Neutrophil (primary cell): ENCODE measurements at regions not wholly inside any gene's neighbourhood (a gene's known extent, or its start where the extent isn't known, plus 50 kb on each side); places are given as distances from the start of the nearest gene placed in this dataset.

Experiments used
- H3K27ac ChIP-seq: fragments of 200-600 bp; sonication (generic); 2 replicates; pipeline ENCODE4 v1.5.1; 2016; ENCODE audit warnings: mild to moderate bottlenecking, moderate library complexity
- H3K27me3 ChIP-seq: fragments of 200-600 bp; sonication (generic); 2 replicates; pipeline ENCODE4 v1.6.0; 2016; ENCODE audit warnings: mild to moderate bottlenecking
- H3K36me3 ChIP-seq: fragments of 200-600 bp; sonication (generic); 2 replicates; pipeline ENCODE4 v1.5.1; 2017
- H3K4me1 ChIP-seq, 2 experiments: fragments of 200-600 bp in 1 of 2; sonication (generic) in 1 of 2; 1 replicate in 1 of 2; 2 replicates in 1 of 2; pipeline versions ENCODE4 v1.5.1 to v1.6.1; 2013 to 2016; ENCODE audit warnings: low read depth in 1 of 2, low read length in 1 of 2, mild to moderate bottlenecking in 1 of 2, moderate library complexity in 1 of 2; ENCODE audit not compliant: control insufficient read depth in 1 of 2, insufficient read depth in 1 of 2
- H3K4me3 ChIP-seq, 2 experiments: fragments of 200-600 bp in 1 of 2; sonication (generic) in 1 of 2; 1 replicate in 1 of 2; 2 replicates in 1 of 2; pipeline ENCODE4 v1.5.1; 2013 to 2016; ENCODE audit warnings: low read depth in 1 of 2, low read length in 1 of 2, mild to moderate bottlenecking in 1 of 2, moderate library complexity in 1 of 2
- H3K9me3 ChIP-seq: fragments of 200-600 bp; sonication (generic); 2 replicates; pipeline ENCODE4 v1.5.1; 2016
- CTCF ChIP-seq: fragments of 200-600 bp; sonication (generic); IDR thresholded peaks from 2 replicates; pipeline ENCODE4 v1.5.1; 2016; ENCODE audit warnings: antibody characterized with exemption

GRCh38 chr21:22609802-22610201 lies 1611.6 kb downstream of the NCAM2 start:
- Histone ChIP-seq H3K36me3 (no peaks in the 10 kb centered on the region), H3K27ac (no peak overlapping the region), H3K4me3 (no peak overlapping the region), H3K27me3 (no peaks in the 10 kb centered on the region), H3K9me3 (no peaks in the 10 kb centered on the region), H3K4me1 (no peaks in the 10 kb centered on the region)
- no peak for TF ChIP-seq CTCF

- Histone ChIP-seq H3K36me3 (no peaks in the 10 kb centered on the region), H3K4me3 (no peak overlapping the region), H3K27ac (no peak overlapping the region), H3K4me1 (no peaks in the 10 kb centered on the region), H3K27me3 (no peaks in the 10 kb centered on the region), H3K9me3 (no peaks in the 10 kb centered on the region)
- TF ChIP-seq CTCF, result no peak
Measured at GRCh38 chr21:22627911-22628310, 1629.7 kb downstream of the NCAM2 start.

- H3K27me3 ChIP-seq, result no peaks in the 10 kb centered on the region
- H3K4me3 ChIP-seq, result no peak overlapping the region
- H3K9me3 ChIP-seq, result no peaks in the 10 kb centered on the region
- H3K4me1 ChIP-seq, result no peaks in the 10 kb centered on the region
- TF ChIP-seq CTCF, result no peak
- H3K36me3 ChIP-seq, result no peaks in the 10 kb centered on the region
- H3K27ac ChIP-seq, result no peak overlapping the region
Measured at GRCh38 chr21:22630953-22631465, 1632.8 kb downstream of the NCAM2 start.

GRCh38 chr21:22632176-22632575 lies 1634.0 kb downstream of the NCAM2 start:
- H3K27me3 ChIP-seq, result no peaks in the 10 kb centered on the region
- no peak overlapping the region for H3K4me3 ChIP-seq
- no peaks in the 10 kb centered on the region for H3K9me3 ChIP-seq
- no peaks in the 10 kb centered on the region for H3K36me3 ChIP-seq
- no peaks in the 10 kb centered on the region for H3K4me1 ChIP-seq
- no peak for TF ChIP-seq CTCF
- H3K27ac ChIP-seq, result no peak overlapping the region

GRCh38 chr21:22649246-22649645 lies 1651.0 kb downstream of the NCAM2 start:
- Histone ChIP-seq H3K4me1 (no peaks in the 10 kb centered on the region), H3K27me3 (no peaks in the 10 kb centered on the region), H3K9me3 (no peaks in the 10 kb centered on the region), H3K27ac (no peak overlapping the region), H3K36me3 (no peaks in the 10 kb centered on the region), H3K4me3 (no peak overlapping the region)
- TF ChIP-seq CTCF, result no peak

- Histone ChIP-seq H3K4me1 (no peaks in the 10 kb centered on the region), H3K9me3 (no peaks in the 10 kb centered on the region), H3K27me3 (no peaks in the 10 kb centered on the region), H3K36me3 (no peaks in the 10 kb centered on the region), H3K4me3 (no peak overlapping the region), H3K27ac (no peak overlapping the region)
- no peak for TF ChIP-seq CTCF
Measured at GRCh38 chr21:22650226-22650625, 1652.0 kb downstream of the NCAM2 start.
